Bronchial epithelial cell (primary cell): ENCODE measurements at regions not wholly inside any gene's neighbourhood (a gene's known extent, or its start where the extent isn't known, plus 50 kb on each side); places are given as distances from the start of the nearest gene placed in this dataset.

Experiments
- DNase-seq: peaks from one replicate; pipeline ENCODE4 v3.0.0-alpha.2; 2010; ENCODE audit warnings: low read depth
- FAIRE-seq: peaks from 2 replicates; lab custom pipeline; 2011; peaks lifted over from hg19 to GRCh38; lab: Jason Lieb, UNC
- H3K27me3 ChIP-seq: 2 replicates; pipeline ENCODE4 v1.5.1; 2011; ENCODE audit warnings: low read length; ENCODE audit not compliant: control insufficient read depth, insufficient read depth
- H3K36me3 ChIP-seq: 2 replicates; pipeline ENCODE4 v1.5.1; 2011; ENCODE audit warnings: low read length; ENCODE audit not compliant: control insufficient read depth, insufficient read depth
- H3K4me3 ChIP-seq: 2 replicates; pipeline ENCODE4 v1.5.1; 2011; ENCODE audit warnings: mild to moderate bottlenecking, low read depth, low read length, control low read depth
- TF ChIP-seq, protein P1 (sequence below): IDR thresholded peaks from 2 replicates; pipeline ENCODE4 v1.5.1; 2011; ENCODE audit warnings: mild to moderate bottlenecking, moderate library complexity, low read length, control low read depth, inconsistent platforms; ENCODE audit not compliant: insufficient read depth, severe bottlenecking

DNA sequence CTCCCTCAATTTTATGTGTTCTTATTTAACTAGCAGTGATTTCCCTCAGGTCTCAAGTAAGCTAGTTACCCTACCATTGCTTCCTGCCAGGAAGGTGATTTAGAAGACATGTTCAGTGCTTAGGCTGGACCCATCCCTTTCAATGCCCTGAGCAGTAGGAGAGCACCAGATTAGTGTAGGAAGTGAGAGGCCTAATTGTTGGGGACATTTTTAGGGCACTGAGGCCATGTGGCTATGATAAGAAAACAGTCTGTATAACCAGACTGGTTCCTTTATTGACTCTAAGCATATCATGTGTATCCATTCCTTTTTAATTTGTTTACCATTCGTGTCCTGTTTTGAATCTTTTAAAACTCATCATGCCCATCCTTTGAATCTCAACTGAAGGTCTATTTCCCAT, 312.3 kb upstream of the PRR16 start:
- FAIRE-seq, result no peak

DNA sequence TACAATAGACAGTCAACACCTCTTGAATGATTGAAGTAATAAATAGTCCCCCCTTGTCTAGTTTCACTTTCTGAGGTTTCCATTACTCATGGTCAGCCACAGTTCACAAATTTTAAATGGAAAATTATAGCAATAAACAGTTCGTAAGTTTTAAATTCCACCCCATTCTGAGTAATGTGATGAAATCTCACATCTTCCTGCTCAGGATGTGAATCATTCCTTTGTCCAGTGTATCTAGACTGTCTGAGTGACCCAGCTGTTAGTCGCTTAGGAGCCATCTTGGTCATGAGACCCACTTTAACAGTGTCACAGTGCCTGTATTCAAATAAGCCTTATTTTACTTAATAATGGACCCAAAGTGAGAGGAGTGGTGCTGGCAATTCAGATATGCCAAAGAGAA, 311.6 kb upstream of the PRR16 start:
- no peak for FAIRE-seq

More for the DNA sequence above, 312.3 kb upstream of the PRR16 start:
- DNase-seq, result no peak
- no peaks in the 10 kb centered on the region for H3K36me3 ChIP-seq
- H3K4me3 ChIP-seq, result no peak overlapping the region
- TF ChIP-seq, protein P1, sequence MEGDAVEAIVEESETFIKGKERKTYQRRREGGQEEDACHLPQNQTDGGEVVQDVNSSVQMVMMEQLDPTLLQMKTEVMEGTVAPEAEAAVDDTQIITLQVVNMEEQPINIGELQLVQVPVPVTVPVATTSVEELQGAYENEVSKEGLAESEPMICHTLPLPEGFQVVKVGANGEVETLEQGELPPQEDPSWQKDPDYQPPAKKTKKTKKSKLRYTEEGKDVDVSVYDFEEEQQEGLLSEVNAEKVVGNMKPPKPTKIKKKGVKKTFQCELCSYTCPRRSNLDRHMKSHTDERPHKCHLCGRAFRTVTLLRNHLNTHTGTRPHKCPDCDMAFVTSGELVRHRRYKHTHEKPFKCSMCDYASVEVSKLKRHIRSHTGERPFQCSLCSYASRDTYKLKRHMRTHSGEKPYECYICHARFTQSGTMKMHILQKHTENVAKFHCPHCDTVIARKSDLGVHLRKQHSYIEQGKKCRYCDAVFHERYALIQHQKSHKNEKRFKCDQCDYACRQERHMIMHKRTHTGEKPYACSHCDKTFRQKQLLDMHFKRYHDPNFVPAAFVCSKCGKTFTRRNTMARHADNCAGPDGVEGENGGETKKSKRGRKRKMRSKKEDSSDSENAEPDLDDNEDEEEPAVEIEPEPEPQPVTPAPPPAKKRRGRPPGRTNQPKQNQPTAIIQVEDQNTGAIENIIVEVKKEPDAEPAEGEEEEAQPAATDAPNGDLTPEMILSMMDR, result no peak
- no peaks in the 10 kb centered on the region for H3K27me3 ChIP-seq

DNA sequence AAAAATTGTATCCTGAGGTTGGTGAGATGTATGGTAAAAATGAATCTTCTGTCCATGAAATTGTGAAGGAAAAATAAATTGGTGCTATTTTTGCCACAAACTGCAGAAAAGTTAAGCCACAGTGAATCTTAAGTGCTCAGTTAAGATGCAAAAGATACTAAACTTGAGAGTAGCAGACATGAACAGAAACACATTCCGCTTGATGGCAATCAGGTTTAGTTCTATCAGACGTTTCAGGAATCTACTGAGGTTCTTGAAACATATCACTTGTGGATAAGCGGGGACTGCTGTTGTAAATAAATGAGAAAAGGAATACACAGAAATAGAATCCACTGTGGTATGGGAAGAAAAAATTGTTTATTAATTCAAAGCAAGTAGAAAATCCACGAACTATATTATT, 311.2 kb upstream of the PRR16 start:
- TF ChIP-seq, protein P1, result no peak
- DNase-seq (no peak), FAIRE-seq (no peak)
- H3K36me3 ChIP-seq, result no peaks in the 10 kb centered on the region
- H3K4me3 ChIP-seq, result no peak overlapping the region
- no peaks in the 10 kb centered on the region for H3K27me3 ChIP-seq

More for the DNA sequence above, 311.6 kb upstream of the PRR16 start:
- peak; percentile 93 for DNase-seq
- Histone ChIP-seq H3K4me3 (no peak overlapping the region), H3K36me3 (no peaks in the 10 kb centered on the region), H3K27me3 (no peaks in the 10 kb centered on the region)
- TF ChIP-seq, protein P1, result no peak

DNA sequence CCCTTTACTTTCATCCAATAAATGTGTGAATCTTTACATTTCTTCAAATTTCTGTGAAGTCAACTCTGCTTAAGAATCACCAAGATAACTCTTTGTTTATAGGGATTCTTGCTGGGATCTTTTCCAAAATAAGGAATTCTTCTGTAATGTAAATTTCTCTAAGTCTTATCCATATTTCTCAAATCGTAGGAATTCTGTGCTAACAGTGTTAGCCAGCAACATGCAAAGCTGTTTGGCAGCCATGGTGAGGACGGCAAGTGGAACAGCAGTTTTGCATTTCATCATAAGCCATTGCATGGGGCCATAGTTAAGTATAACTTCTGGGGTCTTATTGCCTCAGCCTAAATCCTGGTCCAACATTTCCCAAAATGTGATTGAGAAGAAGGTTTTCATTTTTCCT, 310.5 kb upstream of the PRR16 start:
- TF ChIP-seq, protein P1, result no peak
- no peaks in the 10 kb centered on the region for H3K27me3 ChIP-seq
- H3K4me3 ChIP-seq, result no peak overlapping the region
- no peaks in the 10 kb centered on the region for H3K36me3 ChIP-seq
- no peak for FAIRE-seq
- no peak for DNase-seq

DNA sequence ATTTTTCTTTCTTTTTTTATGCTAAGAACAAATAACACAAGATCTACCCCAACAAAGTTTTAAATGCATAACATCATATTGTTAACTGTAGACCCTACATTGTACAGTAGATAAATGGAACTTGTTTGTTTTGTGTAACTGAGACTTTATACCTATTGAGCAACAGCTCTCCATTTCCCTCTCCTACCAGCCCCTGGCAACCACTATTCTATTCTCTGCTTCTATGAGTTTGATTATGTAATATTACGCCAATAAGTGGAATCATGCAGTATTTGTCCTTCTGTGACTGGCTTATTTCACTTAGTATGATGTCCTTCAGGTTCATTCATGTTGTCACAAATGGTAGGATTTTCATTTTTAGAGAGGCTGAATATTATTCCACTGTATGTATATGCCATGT, 308.2 kb upstream of the PRR16 start:
- Histone ChIP-seq H3K27me3 (no peaks in the 10 kb centered on the region), H3K36me3 (no peaks in the 10 kb centered on the region), H3K4me3 (no peak overlapping the region)
- TF ChIP-seq, protein P1, result no peak
- FAIRE-seq, result no peak
- peak; percentile 60 for DNase-seq

DNA sequence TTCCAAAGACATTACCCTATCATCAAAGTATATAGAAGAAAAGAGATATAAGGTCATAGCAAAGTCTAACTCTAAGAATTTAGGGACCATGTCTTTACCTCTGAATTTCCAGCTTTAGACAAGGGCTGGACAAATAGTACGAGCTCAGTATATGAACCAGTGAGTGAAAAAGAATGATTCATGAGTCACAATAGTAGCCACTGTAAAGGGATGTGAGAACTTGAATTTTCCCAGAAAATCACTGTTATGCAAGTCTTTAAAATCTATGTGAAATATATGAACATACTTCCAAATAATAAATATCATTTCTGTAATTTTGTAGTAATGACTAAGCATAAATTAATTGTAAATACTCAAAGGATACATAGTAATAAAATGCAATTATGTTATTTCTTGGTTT, 305.9 kb upstream of the PRR16 start:
- H3K27me3 ChIP-seq, result no peaks in the 10 kb centered on the region
- DNase-seq, result no peak
- H3K36me3 ChIP-seq, result no peaks in the 10 kb centered on the region
- FAIRE-seq, result no peak
- TF ChIP-seq, protein P1, result no peak
- H3K4me3 ChIP-seq, result no peak overlapping the region
